Fibroblast of lung (primary cell): ENCODE measurements at regions not wholly inside any gene's neighbourhood (a gene's known extent, or its start where the extent isn't known, plus 50 kb on each side); places are given as distances from the start of the nearest gene placed in this dataset.

Source experiments
- DNase-seq, 2 donors: peaks; one replicate each; pipeline versions ENCODE4 v3.0.0 to v3.0.0-alpha.2; 2010; ENCODE audit warnings: low read depth in 2 of 2
- H2AFZ ChIP-seq: 2 replicates; pipeline ENCODE4 v1.5.1; 2012; ENCODE audit warnings: low read length, control low read depth, inconsistent platforms
- H3K27ac ChIP-seq: 2 replicates; pipeline ENCODE4 v1.5.1; 2011; ENCODE audit warnings: low read length, control low read depth; ENCODE audit not compliant: insufficient read depth
- H3K27me3 ChIP-seq: 2 replicates; pipeline ENCODE4 v1.5.1; 2011; ENCODE audit warnings: mild to moderate bottlenecking, low read length; ENCODE audit not compliant: control insufficient read depth, insufficient read depth
- H3K36me3 ChIP-seq: 2 replicates; pipeline ENCODE4 v1.5.1; 2011; ENCODE audit warnings: low read length; ENCODE audit not compliant: control insufficient read depth, insufficient read depth
- H3K4me1 ChIP-seq: 2 replicates; pipeline ENCODE4 v1.5.1; 2011; ENCODE audit warnings: low read length; ENCODE audit not compliant: control insufficient read depth, insufficient read depth; ENCODE audit errors: extremely low read depth
- H3K4me2 ChIP-seq: 2 replicates; pipeline ENCODE4 v1.5.1; 2011; ENCODE audit warnings: low read length, control low read depth; ENCODE audit not compliant: insufficient read depth; ENCODE audit errors: extremely low read depth
- H3K4me3 ChIP-seq, 4 experiments: fragments of 200-600 bp in 1 of 4; sonication (generic) in 1 of 4; replicated peaks in 1 of 4; 2 replicates each; pipeline ENCODE4 v1.5.1; 2011 to 2016; ENCODE audit warnings: low read length in 4 of 4, low read depth in 3 of 4, mild to moderate bottlenecking in 3 of 4, control low read depth in 2 of 4, inconsistent platforms in 1 of 4, mixed read lengths in 1 of 4; ENCODE audit not compliant: insufficient read depth in 1 of 4; ENCODE audit errors: control extremely low read depth in 1 of 4
- H3K79me2 ChIP-seq: 2 replicates; pipeline ENCODE4 v1.5.1; 2012; ENCODE audit warnings: mild to moderate bottlenecking, low read length, inconsistent platforms; ENCODE audit not compliant: control insufficient read depth, insufficient read depth
- H3K9ac ChIP-seq: 2 replicates; pipeline ENCODE4 v1.5.1; 2011; ENCODE audit warnings: mild to moderate bottlenecking, low read length, control low read depth; ENCODE audit not compliant: insufficient read depth
- H3K9me3 ChIP-seq: 2 replicates; pipeline ENCODE4 v1.5.1; 2012; ENCODE audit warnings: low read depth, low read length; ENCODE audit not compliant: control insufficient read depth, insufficient read depth
- H4K20me1 ChIP-seq: 2 replicates; pipeline ENCODE4 v1.5.1; 2011; ENCODE audit warnings: low read length; ENCODE audit not compliant: control insufficient read depth, insufficient read depth; ENCODE audit errors: extremely low read depth
- CTCF ChIP-seq, 2 donors: IDR thresholded peaks in 1 of 2; conservative IDR thresholded peaks in 1 of 2; 1 replicate in 1 of 2; 2 replicates in 1 of 2; pipeline ENCODE4 v1.5.1; 2011 to 2012; ENCODE audit warnings: low read length in 2 of 2, control low read depth in 1 of 2, inconsistent platforms in 1 of 2, low read depth in 1 of 2, mild to moderate bottlenecking in 1 of 2
- EZH2 ChIP-seq: IDR thresholded peaks from 2 replicates; pipeline ENCODE4 v1.5.1; 2012; ENCODE audit warnings: low read length, control low read depth, mild to moderate bottlenecking; ENCODE audit errors: missing control alignments

- Histone ChIP-seq H3K79me2 (no peaks in the 10 kb centered on the region), H3K9ac (no peak overlapping the region), H4K20me1 (no peaks in the 10 kb centered on the region), H3K9me3 (no peaks in the 10 kb centered on the region), H2AFZ (no peak overlapping the region), H3K27ac (no peak overlapping the region), H3K27me3 (no peaks in the 10 kb centered on the region), H3K4me1 (no peaks in the 10 kb centered on the region), H3K4me2 (no peak overlapping the region), H3K36me3 (no peaks in the 10 kb centered on the region), H3K4me3 (no peak overlapping the region)
- no peak for TF ChIP-seq EZH2
- no peak for TF ChIP-seq CTCF (conservative IDR thresholded peaks at IDR 0.05 in 1 of 2, IDR thresholded peaks at IDR 0.05 in 1 of 2; ENCODE audit: low read depth in 1 of 2, low read length in 2 of 2)
- no peak for DNase-seq
These were observed 190.8 kb downstream of the DLL1 start for GRCh38 chr6:170100046-170100445.

- Histone ChIP-seq H3K27ac (no peak overlapping the region), H3K36me3 (no peaks in the 10 kb centered on the region), H3K27me3 (no peaks in the 10 kb centered on the region), H3K9ac (no peak overlapping the region), H4K20me1 (no peaks in the 10 kb centered on the region), H3K4me3 (no peak overlapping the region), H3K9me3 (no peaks in the 10 kb centered on the region), H2AFZ (no peak overlapping the region), H3K4me1 (no peaks in the 10 kb centered on the region), H3K79me2 (no peaks in the 10 kb centered on the region), H3K4me2 (no peak overlapping the region)
- no peak for DNase-seq
- TF ChIP-seq CTCF (conservative IDR thresholded peaks at IDR 0.05 in 1 of 2, IDR thresholded peaks at IDR 0.05 in 1 of 2; ENCODE audit: low read depth in 1 of 2, low read length in 2 of 2) (no peak), EZH2 (no peak)
These were observed 191.5 kb downstream of the DLL1 start for GRCh38 chr6:170099387-170099786.

- no peak for DNase-seq
- no peak overlapping the region for H3K27ac ChIP-seq
- H2AFZ ChIP-seq = no peak overlapping the region
- no peaks in the 10 kb centered on the region for H3K36me3 ChIP-seq
- no peaks in the 10 kb centered on the region for H3K4me1 ChIP-seq
- no peaks in the 10 kb centered on the region for H4K20me1 ChIP-seq
- H3K4me3 ChIP-seq = no peak overlapping the region
- no peaks in the 10 kb centered on the region for H3K79me2 ChIP-seq
- no peaks in the 10 kb centered on the region for H3K9me3 ChIP-seq
- TF ChIP-seq EZH2 = no peak
- no peak for TF ChIP-seq CTCF (conservative IDR thresholded peaks at IDR 0.05 in 1 of 2, IDR thresholded peaks at IDR 0.05 in 1 of 2; ENCODE audit: low read depth in 1 of 2, low read length in 2 of 2)
- H3K4me2 ChIP-seq = no peak overlapping the region
- H3K9ac ChIP-seq = no peak overlapping the region
- H3K27me3 ChIP-seq = no peaks in the 10 kb centered on the region
These were observed 192.3 kb downstream of the DLL1 start for GRCh38 chr6:170098428-170099170.
